ENCODE measurements at regions not wholly inside any gene's neighbourhood (a gene's known extent, or its start where the extent isn't known, plus 50 kb on each side); places are given as distances from the start of the nearest gene placed in this dataset.

GRCh38 chr2:19484736-19485135, 126.3 kb upstream of the OSR1 start:
- Histone ChIP-seq H3K9me3 (ENCODE audit: low read length) (no peaks in the 10 kb centered on the region), H3K4me1 (ENCODE audit: insufficient read depth, low read length) (peaks cover 21% of the 10 kb centered on the region), H3K4me2 (ENCODE audit: low read length) (no peak overlapping the region), H3F3A (ENCODE audit: low read length, unreplicated experiment) (no peaks in the 10 kb centered on the region), H3K9me2 (replicated peaks; ENCODE audit: low read length) (no peaks in the 10 kb centered on the region), H3K79me2 (ENCODE audit: low read length) (no peaks in the 10 kb centered on the region), H3K4me3 (ENCODE audit: low read length) (no peak overlapping the region), H3K27ac (ENCODE audit: low read length) (no peak overlapping the region), H3K9ac (ENCODE audit: low read length) (no peak overlapping the region), H3K27me3 (ENCODE audit: low read length) (no peaks in the 10 kb centered on the region), H4K20me1 (ENCODE audit: low read length) (no peaks in the 10 kb centered on the region), H2AFZ (ENCODE audit: low read length) (no peak overlapping the region), H3K36me3 (ENCODE audit: low read depth, low read length) (no peaks in the 10 kb centered on the region)
- BruUV-seq (replicated peaks) = no TSS peak
- DNase-seq (no peak), ATAC-seq (no peak)
- intact Hi-C loops (cut with micrococcal nuclease) = no loop called here
- TF ChIP-seq, protein P1, sequence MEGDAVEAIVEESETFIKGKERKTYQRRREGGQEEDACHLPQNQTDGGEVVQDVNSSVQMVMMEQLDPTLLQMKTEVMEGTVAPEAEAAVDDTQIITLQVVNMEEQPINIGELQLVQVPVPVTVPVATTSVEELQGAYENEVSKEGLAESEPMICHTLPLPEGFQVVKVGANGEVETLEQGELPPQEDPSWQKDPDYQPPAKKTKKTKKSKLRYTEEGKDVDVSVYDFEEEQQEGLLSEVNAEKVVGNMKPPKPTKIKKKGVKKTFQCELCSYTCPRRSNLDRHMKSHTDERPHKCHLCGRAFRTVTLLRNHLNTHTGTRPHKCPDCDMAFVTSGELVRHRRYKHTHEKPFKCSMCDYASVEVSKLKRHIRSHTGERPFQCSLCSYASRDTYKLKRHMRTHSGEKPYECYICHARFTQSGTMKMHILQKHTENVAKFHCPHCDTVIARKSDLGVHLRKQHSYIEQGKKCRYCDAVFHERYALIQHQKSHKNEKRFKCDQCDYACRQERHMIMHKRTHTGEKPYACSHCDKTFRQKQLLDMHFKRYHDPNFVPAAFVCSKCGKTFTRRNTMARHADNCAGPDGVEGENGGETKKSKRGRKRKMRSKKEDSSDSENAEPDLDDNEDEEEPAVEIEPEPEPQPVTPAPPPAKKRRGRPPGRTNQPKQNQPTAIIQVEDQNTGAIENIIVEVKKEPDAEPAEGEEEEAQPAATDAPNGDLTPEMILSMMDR (conservative IDR thresholded peaks at IDR 0.05; ENCODE audit: low read depth, low read length) = no peak
- TF ChIP-seq EZH2phosphoT487 (IDR thresholded peaks at IDR 0.05; ENCODE audit: borderline replicate concordance, low read length) (no peak), EZH2 (IDR thresholded peaks at IDR 0.05; ENCODE audit: low read length, unreplicated experiment) (no peak)
- ChIA-PET CTCF (no interaction called here), POLR2A (ENCODE audit: unreplicated experiment) (no interaction called here)

DNA sequence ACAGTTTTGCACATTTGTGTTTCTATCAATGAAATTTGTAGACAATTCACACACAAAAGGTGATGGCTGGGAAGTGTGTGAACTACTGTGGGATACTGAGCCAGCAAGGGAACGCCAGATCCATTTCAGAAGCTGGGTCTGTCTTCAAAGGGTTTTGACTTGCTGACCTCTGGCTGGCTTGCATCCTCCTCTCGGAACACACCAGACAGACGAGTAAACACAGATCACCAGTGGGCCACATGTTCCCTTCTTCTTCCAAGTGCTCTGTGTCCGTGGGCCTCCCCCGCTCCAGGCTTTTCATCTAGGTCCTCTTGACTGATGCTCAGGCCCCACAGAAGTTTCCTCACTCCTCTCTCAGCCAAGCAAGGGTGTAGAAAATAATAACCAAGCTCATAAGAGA, 122.2 kb upstream of the OSR1 start:
- H3K9me2 ChIP-seq (replicated peaks; ENCODE audit: low read length) = no peaks in the 10 kb centered on the region
- ChIA-PET POLR2A (ENCODE audit: unreplicated experiment) (no interaction called here), CTCF (no interaction called here)
- H3K4me2 ChIP-seq (ENCODE audit: low read length) = no peak overlapping the region
- no peaks in the 10 kb centered on the region for H3K9me3 ChIP-seq (ENCODE audit: low read length)
- no peaks in the 10 kb centered on the region for H3K36me3 ChIP-seq (ENCODE audit: low read depth, low read length)
- H3K4me1 ChIP-seq (ENCODE audit: insufficient read depth, low read length) = peaks cover 16% of the 10 kb centered on the region
- no peak overlapping the region for H2AFZ ChIP-seq (ENCODE audit: low read length)
- H3K9ac ChIP-seq (ENCODE audit: low read length) = no peak overlapping the region
- TF ChIP-seq EZH2 (IDR thresholded peaks at IDR 0.05; ENCODE audit: low read length, unreplicated experiment) = no peak
- TF ChIP-seq EZH2phosphoT487 (IDR thresholded peaks at IDR 0.05; ENCODE audit: borderline replicate concordance, low read length) = no peak
- TF ChIP-seq, protein P1 (conservative IDR thresholded peaks at IDR 0.05; ENCODE audit: low read depth, low read length) = no peak
- intact Hi-C loops (cut with micrococcal nuclease) = no loop called here
- no peak for DNase-seq
- no peaks in the 10 kb centered on the region for H3K79me2 ChIP-seq (ENCODE audit: low read length)
- no peaks in the 10 kb centered on the region for H3F3A ChIP-seq (ENCODE audit: low read length, unreplicated experiment)
- no peak overlapping the region for H3K4me3 ChIP-seq (ENCODE audit: low read length)
- H3K27ac ChIP-seq (ENCODE audit: low read length) = no peak overlapping the region
- no peak for ATAC-seq
- no peaks in the 10 kb centered on the region for H3K27me3 ChIP-seq (ENCODE audit: low read length)
- BruUV-seq (replicated peaks) = no TSS peak
- no peaks in the 10 kb centered on the region for H4K20me1 ChIP-seq (ENCODE audit: low read length)

DNA sequence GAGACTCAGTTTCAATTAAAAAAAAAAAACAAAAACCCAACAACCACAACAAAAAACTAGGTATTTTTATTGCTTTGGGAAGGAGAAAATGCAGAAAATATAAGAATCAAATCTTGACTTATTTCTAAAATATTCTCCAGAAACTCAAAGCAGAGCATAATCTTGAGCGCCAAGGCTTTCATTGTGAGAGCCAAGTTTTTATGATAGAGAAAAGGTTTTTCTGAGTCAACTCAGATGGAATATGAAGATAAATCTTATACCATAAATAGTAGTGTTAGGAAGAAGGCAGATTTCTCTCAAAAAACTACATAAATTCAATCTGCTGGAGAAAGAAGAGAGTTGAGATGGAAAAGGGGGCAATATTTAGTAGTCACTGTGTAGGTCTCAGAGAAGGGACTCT, 121.2 kb upstream of the OSR1 start:
- DNase-seq = no peak
- no peak overlapping the region for H3K4me3 ChIP-seq (ENCODE audit: low read length)
- TF ChIP-seq, protein P1 (conservative IDR thresholded peaks at IDR 0.05; ENCODE audit: low read depth, low read length) = no peak
- TF ChIP-seq EZH2phosphoT487 (IDR thresholded peaks at IDR 0.05; ENCODE audit: borderline replicate concordance, low read length) = no peak
- no peak for TF ChIP-seq EZH2 (IDR thresholded peaks at IDR 0.05; ENCODE audit: low read length, unreplicated experiment)
- H3F3A ChIP-seq (ENCODE audit: low read length, unreplicated experiment) = no peaks in the 10 kb centered on the region
- no peak overlapping the region for H2AFZ ChIP-seq (ENCODE audit: low read length)
- peaks cover 16% of the 10 kb centered on the region for H3K4me1 ChIP-seq (ENCODE audit: insufficient read depth, low read length)
- H3K9me3 ChIP-seq (ENCODE audit: low read length) = no peaks in the 10 kb centered on the region
- intact Hi-C loops (cut with micrococcal nuclease) = loop anchor here (2.0 to 10.0 kb wide), 2 partner anchors 61 to 185 kb away; no protein-coding TSS in a partner anchor
- H3K27ac ChIP-seq (ENCODE audit: low read length) = no peak overlapping the region
- no TSS peak for BruUV-seq (replicated peaks)
- no peaks in the 10 kb centered on the region for H3K36me3 ChIP-seq (ENCODE audit: low read depth, low read length)
- H4K20me1 ChIP-seq (ENCODE audit: low read length) = no peaks in the 10 kb centered on the region
- H3K9me2 ChIP-seq (replicated peaks; ENCODE audit: low read length) = no peaks in the 10 kb centered on the region
- no peak overlapping the region for H3K4me2 ChIP-seq (ENCODE audit: low read length)
- H3K79me2 ChIP-seq (ENCODE audit: low read length) = no peaks in the 10 kb centered on the region
- H3K9ac ChIP-seq (ENCODE audit: low read length) = no peak overlapping the region
- POLR2A ChIA-PET (ENCODE audit: unreplicated experiment) = no interaction called here
- no peaks in the 10 kb centered on the region for H3K27me3 ChIP-seq (ENCODE audit: low read length)
- ATAC-seq = no peak
- CTCF ChIA-PET = no interaction called here

Measured in PC-3 (cell line).